Activated T-helper 17 cell treated with anti-CD3 and anti-CD28 coated beads, Interleukin-2, amount 50 U/mL, for 72 hours (primary cell): ENCODE measurements at regions not wholly inside any gene's neighbourhood (a gene's known extent, or its start where the extent isn't known, plus 50 kb on each side); places are given as distances from the start of the nearest gene placed in this dataset.

Experiments
- ATAC-seq: fragments of 150-1000 bp; cut with Tn5 transposase; replicated peaks from 2 replicates; pipeline ENCODE4 v1.10.0; 2021; ENCODE audit warnings: mild to moderate bottlenecking, moderate library complexity
- H3K27ac Mint-ChIP-seq: one replicate; pipeline ENCODE4 v1.8.0; 2022; ENCODE audit warnings: mixed read lengths
- H3K27me3 Mint-ChIP-seq: one replicate; pipeline ENCODE4 v1.8.0; 2022; ENCODE audit warnings: mixed read lengths
- H3K36me3 Mint-ChIP-seq: one replicate; pipeline ENCODE4 v1.8.0; 2022; ENCODE audit warnings: low read depth, mild to moderate bottlenecking, mixed read lengths
- H3K4me1 Mint-ChIP-seq: one replicate; pipeline ENCODE4 v1.8.0; 2022; ENCODE audit warnings: mixed read lengths
- H3K4me3 Mint-ChIP-seq: one replicate; pipeline ENCODE4 v1.8.0; 2022; ENCODE audit warnings: mild to moderate bottlenecking, mixed read lengths
- H3K9me3 Mint-ChIP-seq: one replicate; pipeline ENCODE4 v1.8.0; 2022; ENCODE audit warnings: mixed read lengths

DNA sequence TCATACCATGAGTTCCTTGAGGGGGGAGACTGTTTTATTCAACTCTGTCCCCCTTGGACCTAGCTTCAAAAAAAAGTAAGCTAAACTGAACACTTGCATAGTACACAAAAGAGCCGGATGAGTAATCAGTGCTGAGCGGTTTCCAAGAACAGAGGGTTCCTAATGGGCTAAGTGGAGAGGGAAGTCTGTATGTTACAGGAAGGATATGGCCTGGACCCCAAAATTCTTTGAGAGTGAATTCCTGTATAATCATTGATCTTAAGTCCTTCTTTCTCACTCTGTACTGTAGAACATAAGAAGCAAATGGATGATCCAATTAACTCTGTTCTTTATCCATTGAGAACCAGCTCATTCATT, 324.7 kb upstream of the CNR1 start:
- Mint-ChIP-seq H3K9me3 (no peaks in the 10 kb centered on the region), H3K27ac (no peak overlapping the region), H3K27me3 (peaks cover 11% of the 10 kb centered on the region), H3K36me3 (no peaks in the 10 kb centered on the region), H3K4me3 (no peak overlapping the region), H3K4me1 (no peaks in the 10 kb centered on the region)
- no peak for ATAC-seq

DNA sequence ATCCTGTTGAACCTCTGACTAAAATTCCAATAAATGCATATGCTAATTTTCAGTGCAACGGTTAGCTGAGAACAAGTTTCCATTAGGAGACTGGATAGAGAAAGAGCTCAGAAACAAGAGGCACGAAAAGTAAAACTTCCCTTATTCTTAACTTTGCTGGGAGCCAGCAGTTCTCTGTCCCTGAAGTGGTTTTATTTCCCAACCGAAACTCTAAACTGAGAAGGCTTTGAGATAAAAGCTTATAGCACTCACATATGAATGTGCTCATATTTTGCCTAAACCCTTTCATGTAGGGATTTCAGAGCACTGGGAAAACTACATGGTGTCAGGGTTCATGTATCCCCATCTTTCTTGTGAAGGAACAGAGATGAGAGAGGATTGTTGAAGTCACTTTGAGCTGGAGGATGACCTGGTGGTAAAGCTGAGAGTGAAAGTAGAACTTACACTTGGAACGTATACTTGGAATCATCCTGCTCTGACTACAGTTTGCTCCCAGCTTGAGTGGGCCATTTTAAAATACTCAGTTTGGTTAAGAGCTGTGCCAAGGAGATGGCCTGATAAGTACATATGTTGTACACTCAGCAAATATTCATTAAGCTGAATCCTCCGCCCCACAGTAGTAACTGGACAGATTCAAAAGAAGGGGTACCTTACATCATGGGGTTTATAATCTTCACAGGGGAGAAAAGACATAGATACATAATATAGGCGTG, 324.2 kb upstream of the CNR1 start:
- no peak for ATAC-seq
- Mint-ChIP-seq H3K27me3 (peaks cover 11% of the 10 kb centered on the region), H3K4me1 (no peaks in the 10 kb centered on the region), H3K4me3 (no peak overlapping the region), H3K36me3 (no peaks in the 10 kb centered on the region), H3K27ac (no peak overlapping the region), H3K9me3 (no peaks in the 10 kb centered on the region)

GRCh38 chr6:88483424-88483823, 317.3 kb upstream of the CNR1 start:
- no peak overlapping the region for H3K4me3 Mint-ChIP-seq

GRCh38 chr6:88482465-88482864, 316.3 kb upstream of the CNR1 start:
- no peaks in the 10 kb centered on the region for H3K4me1 Mint-ChIP-seq
- H3K4me3 Mint-ChIP-seq = no peak overlapping the region
- H3K9me3 Mint-ChIP-seq = no peaks in the 10 kb centered on the region
- no peak for ATAC-seq
- H3K27ac Mint-ChIP-seq = no peak overlapping the region
- no peaks in the 10 kb centered on the region for H3K36me3 Mint-ChIP-seq
- peaks cover 4% of the 10 kb centered on the region for H3K27me3 Mint-ChIP-seq

More at GRCh38 chr6:88483424-88483823, 317.3 kb upstream of the CNR1 start:
- no peak for ATAC-seq
- peaks cover 4% of the 10 kb centered on the region for H3K27me3 Mint-ChIP-seq
- no peaks in the 10 kb centered on the region for H3K9me3 Mint-ChIP-seq
- H3K4me1 Mint-ChIP-seq = no peaks in the 10 kb centered on the region
- H3K36me3 Mint-ChIP-seq = no peaks in the 10 kb centered on the region
- no peak overlapping the region for H3K27ac Mint-ChIP-seq

- Mint-ChIP-seq H3K4me3 (no peak overlapping the region), H3K27ac (no peak overlapping the region), H3K36me3 (no peaks in the 10 kb centered on the region), H3K27me3 (peaks cover 4% of the 10 kb centered on the region), H3K9me3 (no peaks in the 10 kb centered on the region), H3K4me1 (no peaks in the 10 kb centered on the region)
- no peak for ATAC-seq
These were observed 315.4 kb upstream of the CNR1 start for GRCh38 chr6:88481519-88481918.

- H3K36me3 Mint-ChIP-seq = no peaks in the 10 kb centered on the region
- no peak overlapping the region for H3K27ac Mint-ChIP-seq
These were observed 314.7 kb upstream of the CNR1 start for GRCh38 chr6:88480816-88481215.

GRCh38 chr6:88477413-88477812, 311.3 kb upstream of the CNR1 start:
- H3K27me3 Mint-ChIP-seq = peaks cover 26% of the 10 kb centered on the region
- no peaks in the 10 kb centered on the region for H3K4me1 Mint-ChIP-seq
- no peak overlapping the region for H3K27ac Mint-ChIP-seq
- H3K36me3 Mint-ChIP-seq = no peaks in the 10 kb centered on the region
- H3K9me3 Mint-ChIP-seq = no peaks in the 10 kb centered on the region
- ATAC-seq = no peak
- no peak overlapping the region for H3K4me3 Mint-ChIP-seq

More at GRCh38 chr6:88480816-88481215, 314.7 kb upstream of the CNR1 start:
- ATAC-seq = no peak
- peaks cover 4% of the 10 kb centered on the region for H3K27me3 Mint-ChIP-seq
- H3K4me1 Mint-ChIP-seq = no peaks in the 10 kb centered on the region
- H3K9me3 Mint-ChIP-seq = no peaks in the 10 kb centered on the region
- H3K4me3 Mint-ChIP-seq = no peak overlapping the region

GRCh38 chr6:88476388-88476787, 310.2 kb upstream of the CNR1 start:
- H3K4me3 Mint-ChIP-seq = no peak overlapping the region
- H3K4me1 Mint-ChIP-seq = no peaks in the 10 kb centered on the region
- peaks cover 26% of the 10 kb centered on the region for H3K27me3 Mint-ChIP-seq
- H3K27ac Mint-ChIP-seq = no peak overlapping the region
- H3K9me3 Mint-ChIP-seq = no peaks in the 10 kb centered on the region
- ATAC-seq = no peak
- no peaks in the 10 kb centered on the region for H3K36me3 Mint-ChIP-seq

DNA sequence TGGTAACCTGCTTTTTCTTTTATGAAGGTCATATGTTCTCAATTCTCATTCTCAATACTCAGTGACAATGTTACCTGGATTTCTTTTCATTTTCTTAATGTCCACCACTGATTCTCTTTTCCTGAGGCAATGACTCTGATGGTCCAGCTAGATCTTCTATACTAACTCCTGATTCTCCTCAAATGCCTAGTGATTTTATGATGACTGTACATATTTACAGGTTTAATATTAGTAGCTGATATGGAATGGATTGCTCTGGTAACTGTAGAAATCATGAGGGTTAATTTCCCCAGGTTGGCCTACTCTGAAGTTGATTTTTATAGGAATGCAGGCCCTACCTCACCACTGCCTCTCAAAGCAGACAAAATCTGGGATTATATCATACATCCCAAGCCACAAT, 308.6 kb upstream of the CNR1 start:
- Mint-ChIP-seq H3K27ac (no peak overlapping the region), H3K4me1 (no peaks in the 10 kb centered on the region), H3K36me3 (no peaks in the 10 kb centered on the region), H3K27me3 (peaks cover 22% of the 10 kb centered on the region), H3K9me3 (no peaks in the 10 kb centered on the region), H3K4me3 (no peak overlapping the region)
- ATAC-seq = no peak

- ATAC-seq = no peak
- H3K9me3 Mint-ChIP-seq = no peaks in the 10 kb centered on the region
- H3K27ac Mint-ChIP-seq = no peak overlapping the region
- no peaks in the 10 kb centered on the region for H3K36me3 Mint-ChIP-seq
- no peaks in the 10 kb centered on the region for H3K4me1 Mint-ChIP-seq
- H3K4me3 Mint-ChIP-seq = no peak overlapping the region
- H3K27me3 Mint-ChIP-seq = peaks cover 22% of the 10 kb centered on the region
These were observed 307.4 kb upstream of the CNR1 start for GRCh38 chr6:88473589-88473988.

DNA sequence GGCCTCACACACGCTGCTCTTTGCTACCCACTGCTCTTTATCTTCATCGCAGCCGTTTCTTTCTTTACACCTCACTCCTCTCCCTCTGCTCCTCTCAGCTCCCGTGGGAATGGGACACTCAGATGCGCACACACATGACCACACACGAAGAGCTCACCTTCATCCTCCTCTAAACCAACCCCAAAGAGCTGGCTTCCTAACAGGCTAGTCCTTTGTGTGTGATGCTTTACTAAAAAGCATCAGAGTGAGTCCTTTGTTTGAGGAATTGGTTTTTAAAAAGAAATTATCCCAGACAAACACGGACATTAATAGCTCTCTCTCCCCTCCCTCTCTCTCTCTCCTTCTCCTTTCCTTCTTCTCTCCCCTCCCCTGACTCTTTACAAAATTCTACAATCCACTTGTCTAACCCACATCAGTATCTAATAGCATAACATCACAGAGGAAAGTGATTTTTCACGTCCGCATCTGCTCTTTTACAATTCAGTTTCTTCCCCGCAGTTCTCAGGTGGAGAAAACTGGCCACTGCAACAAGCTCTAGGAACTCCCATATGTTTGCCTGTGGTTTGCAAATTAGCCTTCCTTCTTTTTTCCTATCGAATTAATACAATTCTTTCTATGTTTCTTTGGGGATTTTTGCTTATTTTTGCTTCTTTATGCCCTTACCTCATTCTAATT, 306.8 kb upstream of the CNR1 start:
- Mint-ChIP-seq H3K4me3 (no peak overlapping the region), H3K4me1 (no peaks in the 10 kb centered on the region), H3K9me3 (no peaks in the 10 kb centered on the region), H3K36me3 (no peaks in the 10 kb centered on the region), H3K27ac (no peak overlapping the region), H3K27me3 (peaks cover 22% of the 10 kb centered on the region)
- ATAC-seq = no peak

- H3K27ac Mint-ChIP-seq = no peak overlapping the region
- H3K4me3 Mint-ChIP-seq = no peak overlapping the region
- no peak for ATAC-seq
- no peaks in the 10 kb centered on the region for H3K36me3 Mint-ChIP-seq
- H3K9me3 Mint-ChIP-seq = no peaks in the 10 kb centered on the region
- peaks cover 30% of the 10 kb centered on the region for H3K27me3 Mint-ChIP-seq
- H3K4me1 Mint-ChIP-seq = no peaks in the 10 kb centered on the region
These were observed 293.5 kb upstream of the CNR1 start for GRCh38 chr6:88459643-88460042.

DNA sequence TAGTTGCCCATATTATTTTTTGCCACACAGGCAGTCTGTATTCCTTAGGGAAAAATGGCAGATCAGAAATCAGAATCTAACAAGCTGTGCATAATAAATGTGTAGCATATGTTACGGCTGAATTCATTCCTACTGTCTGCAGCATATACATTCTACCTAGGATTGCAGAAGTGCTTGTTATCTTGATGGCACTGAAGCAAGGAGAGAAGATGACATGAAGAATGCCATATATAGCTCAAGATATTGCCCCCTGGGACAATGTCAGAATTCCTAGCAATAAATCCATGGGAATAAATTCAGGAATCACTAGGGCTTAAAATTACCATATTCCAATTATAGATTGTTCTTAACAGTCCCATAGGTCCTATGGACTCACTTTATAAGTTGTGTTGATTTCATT, 293.0 kb upstream of the CNR1 start:
- Mint-ChIP-seq H3K4me3 (no peak overlapping the region), H3K27me3 (peaks cover 30% of the 10 kb centered on the region), H3K9me3 (no peaks in the 10 kb centered on the region), H3K4me1 (no peaks in the 10 kb centered on the region), H3K27ac (no peak overlapping the region), H3K36me3 (no peaks in the 10 kb centered on the region)
- ATAC-seq = no peak

DNA sequence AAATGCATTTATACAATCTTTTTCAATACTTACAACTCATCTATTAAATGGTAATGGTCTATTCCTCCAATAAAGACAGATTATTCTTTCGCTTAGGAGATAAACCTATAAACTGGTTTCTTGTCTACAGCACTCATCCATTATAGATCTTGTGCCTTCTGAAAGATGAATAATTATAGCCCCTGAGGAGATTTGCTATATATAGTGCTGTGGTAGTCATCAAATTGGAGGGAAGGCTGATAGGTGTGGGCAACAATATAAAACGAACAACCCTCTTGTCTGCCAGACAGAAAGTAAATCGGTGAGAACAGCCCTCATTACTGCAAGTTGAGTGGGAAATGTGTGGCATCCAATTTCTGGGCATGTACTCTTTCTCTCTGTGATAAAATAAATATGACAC, 292.5 kb upstream of the CNR1 start:
- no peaks in the 10 kb centered on the region for H3K9me3 Mint-ChIP-seq
- no peak for ATAC-seq
- peaks cover 30% of the 10 kb centered on the region for H3K27me3 Mint-ChIP-seq
- H3K27ac Mint-ChIP-seq = no peak overlapping the region
- H3K36me3 Mint-ChIP-seq = no peaks in the 10 kb centered on the region
- H3K4me1 Mint-ChIP-seq = no peaks in the 10 kb centered on the region
- no peak overlapping the region for H3K4me3 Mint-ChIP-seq

- Mint-ChIP-seq H3K27me3 (peaks cover 30% of the 10 kb centered on the region), H3K27ac (no peak overlapping the region)
These were observed 290.2 kb upstream of the CNR1 start for GRCh38 chr6:88456221-88456859.

More at GRCh38 chr6:88456221-88456859, 290.2 kb upstream of the CNR1 start:
- ATAC-seq = no peak
- H3K9me3 Mint-ChIP-seq = no peaks in the 10 kb centered on the region
- no peaks in the 10 kb centered on the region for H3K36me3 Mint-ChIP-seq
- no peak overlapping the region for H3K4me3 Mint-ChIP-seq
- H3K4me1 Mint-ChIP-seq = no peaks in the 10 kb centered on the region
